ENCODE measurements at regions not wholly inside any gene's neighbourhood (a gene's known extent, or its start where the extent isn't known, plus 50 kb on each side); places are given as distances from the start of the nearest gene placed in this dataset.

GRCh38 chr2:65504201-65504600 lies 71.8 kb upstream of the SPRED2 start:
- Histone ChIP-seq H3K4me3 (no peak overlapping the region), H3K36me3 (no peaks in the 10 kb centered on the region), H3K9me3 (no peaks in the 10 kb centered on the region), H3K27me3 (no peaks in the 10 kb centered on the region), H3K4me1 (no peaks in the 10 kb centered on the region), H3K27ac (no peak overlapping the region)
- TF ChIP-seq CTCF (IDR thresholded peaks at IDR 0.05) = no peak
- TF ChIP-seq POLR2A (IDR thresholded peaks at IDR 0.05) = no peak
- no peak for DNase-seq

GRCh38 chr2:65503746-65504145 lies 71.3 kb upstream of the SPRED2 start:
- no peaks in the 10 kb centered on the region for H3K9me3 ChIP-seq
- DNase-seq = no peak
- H3K4me1 ChIP-seq = no peaks in the 10 kb centered on the region
- no peaks in the 10 kb centered on the region for H3K27me3 ChIP-seq
- no peaks in the 10 kb centered on the region for H3K36me3 ChIP-seq
- no peak overlapping the region for H3K4me3 ChIP-seq
- no peak for TF ChIP-seq CTCF (IDR thresholded peaks at IDR 0.05)
- no peak for TF ChIP-seq POLR2A (IDR thresholded peaks at IDR 0.05)
- H3K27ac ChIP-seq = no peak overlapping the region

GRCh38 chr2:65501836-65502235 lies 69.4 kb upstream of the SPRED2 start:
- no peak overlapping the region for H3K4me3 ChIP-seq
- no peaks in the 10 kb centered on the region for H3K36me3 ChIP-seq
- H3K27me3 ChIP-seq = no peaks in the 10 kb centered on the region
- no peak overlapping the region for H3K27ac ChIP-seq
- no peak for DNase-seq
- H3K9me3 ChIP-seq = no peaks in the 10 kb centered on the region
- no peaks in the 10 kb centered on the region for H3K4me1 ChIP-seq
- TF ChIP-seq CTCF (IDR thresholded peaks at IDR 0.05) = no peak
- no peak for TF ChIP-seq POLR2A (IDR thresholded peaks at IDR 0.05)

- H3K27me3 ChIP-seq = no peaks in the 10 kb centered on the region
- DNase-seq = no peak
- no peak overlapping the region for H3K4me3 ChIP-seq
- TF ChIP-seq POLR2A (IDR thresholded peaks at IDR 0.05) = no peak
- TF ChIP-seq CTCF (IDR thresholded peaks at IDR 0.05) = no peak
- no peak overlapping the region for H3K27ac ChIP-seq
- H3K9me3 ChIP-seq = no peaks in the 10 kb centered on the region
- no peaks in the 10 kb centered on the region for H3K4me1 ChIP-seq
- H3K36me3 ChIP-seq = no peaks in the 10 kb centered on the region
These were observed 68.7 kb upstream of the SPRED2 start for GRCh38 chr2:65501074-65501473.

GRCh38 chr2:65500310-65501040 lies 68.1 kb upstream of the SPRED2 start:
- TF ChIP-seq CTCF (IDR thresholded peaks at IDR 0.05) = no peak
- TF ChIP-seq POLR2A (IDR thresholded peaks at IDR 0.05) = no peak
- Histone ChIP-seq H3K4me1 (no peaks in the 10 kb centered on the region), H3K27me3 (no peaks in the 10 kb centered on the region), H3K4me3 (no peak overlapping the region), H3K36me3 (no peaks in the 10 kb centered on the region), H3K9me3 (no peaks in the 10 kb centered on the region), H3K27ac (no peak overlapping the region)
- no peak for DNase-seq

- Histone ChIP-seq H3K4me1 (no peaks in the 10 kb centered on the region), H3K36me3 (no peaks in the 10 kb centered on the region), H3K4me3 (no peak overlapping the region), H3K27me3 (no peaks in the 10 kb centered on the region), H3K27ac (no peak overlapping the region), H3K9me3 (no peaks in the 10 kb centered on the region)
- no peak for DNase-seq
- TF ChIP-seq POLR2A (IDR thresholded peaks at IDR 0.05) = no peak
- no peak for TF ChIP-seq CTCF (IDR thresholded peaks at IDR 0.05)
These were observed 66.8 kb upstream of the SPRED2 start for GRCh38 chr2:65499216-65499615.

Measured in Peyer's patch (tissue), 4 donors.